Breast epithelium (tissue), 3 donors: ENCODE measurements at regions not wholly inside any gene's neighbourhood (a gene's known extent, or its start where the extent isn't known, plus 50 kb on each side); places are given as distances from the start of the nearest gene placed in this dataset.

Source experiments
- POLR2A ChIP-seq: fragments of 450-650 bp; IDR thresholded peaks from one replicate; pipeline ENCODE4 v1.6.1; 2016; ENCODE audit warnings: antibody characterized with exemption, mild to moderate bottlenecking, moderate library complexity
- TF ChIP-seq, protein P1 (sequence below), 3 donors: fragments of 450-650 bp; IDR thresholded peaks; one replicate each; pipeline ENCODE4 v1.5.1; 2016 to 2017; ENCODE audit warnings: antibody characterized with exemption in 3 of 3, mild to moderate bottlenecking in 3 of 3, moderate library complexity in 3 of 3

DNA sequence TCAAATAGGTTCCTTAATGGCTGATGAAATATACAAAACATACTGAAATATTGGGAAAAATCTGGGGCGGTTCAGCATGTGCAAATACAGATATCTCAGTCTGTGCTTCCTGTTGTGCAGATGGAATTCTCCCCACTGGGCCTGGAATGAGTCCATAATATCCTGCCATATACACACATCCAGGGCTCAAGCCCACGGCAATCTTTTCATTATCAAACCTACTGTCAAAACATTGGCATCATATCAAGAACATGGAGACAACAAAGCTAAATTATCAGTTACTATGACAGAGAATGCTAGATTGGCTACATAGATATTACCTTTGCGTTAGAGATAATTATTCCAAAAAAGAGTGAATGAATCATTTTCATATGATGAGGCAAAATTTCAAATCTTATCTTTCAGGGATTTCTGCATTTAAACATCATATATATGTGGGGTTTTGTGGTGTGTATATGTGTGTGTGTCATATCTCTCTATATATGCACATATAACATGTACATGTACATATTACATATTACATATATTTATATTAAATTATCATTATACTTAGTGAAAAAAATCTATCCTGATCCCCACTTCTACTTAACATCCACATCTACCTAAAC, 713.3 kb downstream of the GBE1 start:
- TF ChIP-seq, protein P1, sequence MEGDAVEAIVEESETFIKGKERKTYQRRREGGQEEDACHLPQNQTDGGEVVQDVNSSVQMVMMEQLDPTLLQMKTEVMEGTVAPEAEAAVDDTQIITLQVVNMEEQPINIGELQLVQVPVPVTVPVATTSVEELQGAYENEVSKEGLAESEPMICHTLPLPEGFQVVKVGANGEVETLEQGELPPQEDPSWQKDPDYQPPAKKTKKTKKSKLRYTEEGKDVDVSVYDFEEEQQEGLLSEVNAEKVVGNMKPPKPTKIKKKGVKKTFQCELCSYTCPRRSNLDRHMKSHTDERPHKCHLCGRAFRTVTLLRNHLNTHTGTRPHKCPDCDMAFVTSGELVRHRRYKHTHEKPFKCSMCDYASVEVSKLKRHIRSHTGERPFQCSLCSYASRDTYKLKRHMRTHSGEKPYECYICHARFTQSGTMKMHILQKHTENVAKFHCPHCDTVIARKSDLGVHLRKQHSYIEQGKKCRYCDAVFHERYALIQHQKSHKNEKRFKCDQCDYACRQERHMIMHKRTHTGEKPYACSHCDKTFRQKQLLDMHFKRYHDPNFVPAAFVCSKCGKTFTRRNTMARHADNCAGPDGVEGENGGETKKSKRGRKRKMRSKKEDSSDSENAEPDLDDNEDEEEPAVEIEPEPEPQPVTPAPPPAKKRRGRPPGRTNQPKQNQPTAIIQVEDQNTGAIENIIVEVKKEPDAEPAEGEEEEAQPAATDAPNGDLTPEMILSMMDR (IDR thresholded peaks at IDR 0.05) = no peak
- no peak for TF ChIP-seq POLR2A
